ENCODE measurements at regions not wholly inside any gene's neighbourhood (a gene's known extent, or its start where the extent isn't known, plus 50 kb on each side); places are given as distances from the start of the nearest gene placed in this dataset.

DNA sequence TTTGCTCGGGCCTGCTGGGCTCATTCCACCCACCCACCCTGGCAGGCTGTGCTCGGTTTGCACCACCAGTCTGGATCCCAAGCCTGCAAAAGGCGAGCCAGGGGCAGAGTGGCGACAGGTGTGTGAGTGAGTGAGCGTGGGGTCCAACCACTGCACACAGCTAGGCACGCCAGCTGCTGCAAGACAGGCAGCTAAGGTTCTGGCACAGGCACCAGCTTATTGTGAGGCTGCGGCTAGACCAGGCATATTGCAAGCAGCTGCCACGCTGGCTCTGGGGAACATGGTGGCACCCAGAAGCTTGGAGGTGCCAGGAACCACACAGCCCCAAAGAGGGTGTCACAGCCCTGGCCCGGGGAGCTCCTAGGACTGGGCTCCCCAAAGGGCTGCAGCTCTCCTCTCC, 205.1 kb downstream of the ANKRD60 start:
- TF ChIP-seq EZH2 (IDR thresholded peaks at IDR 0.05; ENCODE audit: borderline replicate concordance, control insufficient read depth, low read depth, low read length) (no peak), CTCF (IDR thresholded peaks at IDR 0.05 in 2 of 3, conservative IDR thresholded peaks at IDR 0.05 in 1 of 3; ENCODE audit: control insufficient read depth in 2 of 3, extremely low read depth in 1 of 3, insufficient read depth in 1 of 3, low read depth in 3 of 3, low read length in 3 of 3) (no peak), CHD4 (IDR thresholded peaks at IDR 0.05) (no peak), SIX5 (IDR thresholded peaks at IDR 0.05; ENCODE audit: low read depth, low read length, severe bottlenecking) (no peak)

Measured in GM12878 (cell line).